Caco-2 (cell line): ENCODE measurements at regions not wholly inside any gene's neighbourhood (a gene's known extent, or its start where the extent isn't known, plus 50 kb on each side); places are given as distances from the start of the nearest gene placed in this dataset.

Experiments
- BruUV-seq: library from RNA; stranded (reverse); fragments of 400-500 nt; replicated peaks from 2 replicates; lab custom pipeline; 2021; lab: Mats Ljungman, UMichigan
- CTCF ChIA-PET: fragments of 300-600 bp; sonication (Branson Sonifier 250); formaldehyde crosslinking; loops from one replicate; lab custom pipeline; 2022; ENCODE audit warnings: antibody characterized with exemption; lab: Charles Lee
- POLR2A ChIA-PET: fragments of 300-600 bp; sonication (Branson Sonifier 250); formaldehyde crosslinking; loops from one replicate; lab custom pipeline; 2022; ENCODE audit warnings: antibody characterized with exemption; lab: Charles Lee
- DNase-seq, 2 experiments: peaks; one replicate each; pipeline versions ENCODE4 v3.0.0 to v3.0.0-alpha.2; 2020 to 2022
- H3K27me3 ChIP-seq: replicated peaks from 2 replicates; pipeline ENCODE4 v1.6.0; 2011; ENCODE audit warnings: low read length; ENCODE audit not compliant: control insufficient read depth, insufficient read depth
- H3K36me3 ChIP-seq: 2 replicates; pipeline ENCODE4 v1.5.1; 2011; ENCODE audit warnings: low read length; ENCODE audit not compliant: control insufficient read depth, insufficient read depth
- H3K4me1 ChIP-seq: fragments of 250-450 bp; sonication (Bioruptor Pico); 2 replicates; pipeline ENCODE4 v1.5.1; 2020; ENCODE audit warnings: mild to moderate bottlenecking
- H3K4me3 ChIP-seq: 2 replicates; pipeline ENCODE4 v1.5.1; 2011; ENCODE audit warnings: low read depth, mild to moderate bottlenecking, control low read depth, low read length
- H3K9me3 ChIP-seq: fragments of 250-450 bp; sonication (Bioruptor Pico); 2 replicates; pipeline ENCODE4 v1.5.1; 2020; ENCODE audit warnings: mild to moderate bottlenecking, moderate library complexity
- H3K27ac Mint-ChIP-seq: one replicate; pipeline ENCODE4 v1.8.0; 2022; ENCODE audit warnings: mixed read lengths; ENCODE audit not compliant: unreplicated experiment
- H3K27me3 Mint-ChIP-seq: one replicate; pipeline ENCODE4 v1.8.0; 2022; ENCODE audit warnings: mixed read lengths; ENCODE audit not compliant: insufficient read depth, unreplicated experiment
- H3K36me3 Mint-ChIP-seq: one replicate; pipeline ENCODE4 v1.8.0; 2022; ENCODE audit warnings: mild to moderate bottlenecking, mixed read lengths; ENCODE audit not compliant: insufficient read depth, unreplicated experiment
- H3K4me1 Mint-ChIP-seq: one replicate; pipeline ENCODE4 v1.8.0; 2022; ENCODE audit warnings: low read depth, mixed read lengths; ENCODE audit not compliant: unreplicated experiment
- H3K4me3 Mint-ChIP-seq: one replicate; pipeline ENCODE4 v1.8.0; 2022; ENCODE audit warnings: mild to moderate bottlenecking, moderate library complexity, mixed read lengths; ENCODE audit not compliant: unreplicated experiment
- H3K9me3 Mint-ChIP-seq: one replicate; pipeline ENCODE4 v1.8.0; 2022; ENCODE audit warnings: mixed read lengths; ENCODE audit not compliant: unreplicated experiment
- intact Hi-C: fragments of 100-400 bp; cut with micrococcal nuclease; formaldehyde crosslinking; loops from one replicate; pipeline ENCODE4 v1.10.0; 2022; ENCODE audit not compliant: unreplicated experiment
- TF ChIP-seq, protein P1 (sequence below), 2 experiments: fragments of 200-600 bp in 1 of 2; IDR thresholded peaks; 1 replicate in 1 of 2; 2 replicates in 1 of 2; pipeline versions ENCODE4 v1.5.1 to v1.8.0; 2011 to 2022; ENCODE audit warnings: antibody characterized with exemption in 1 of 2, control low read depth in 1 of 2, inconsistent platforms in 1 of 2, low read depth in 1 of 2, low read length in 1 of 2, mild to moderate bottlenecking in 1 of 2, moderate library complexity in 1 of 2; ENCODE audit not compliant: insufficient read depth in 1 of 2, severe bottlenecking in 1 of 2, unreplicated experiment in 1 of 2

DNA sequence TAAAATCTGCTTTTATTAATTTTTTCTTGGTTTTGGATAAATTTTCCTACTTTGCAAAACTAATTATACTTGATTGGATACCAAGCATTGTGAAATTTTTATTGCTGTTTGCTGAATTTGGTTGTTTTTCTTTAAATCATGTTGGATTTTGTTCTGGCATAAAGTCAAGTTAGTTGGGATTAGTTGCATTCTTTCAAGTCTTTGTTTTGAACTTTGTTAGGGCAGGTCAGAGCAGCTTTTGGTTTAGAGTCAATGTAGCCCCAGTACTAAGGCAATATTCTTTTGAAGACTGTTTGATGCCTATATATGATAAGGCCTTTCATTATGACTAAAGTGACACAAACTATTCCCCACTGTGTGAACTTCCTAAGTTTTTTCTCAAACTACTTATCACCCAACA lies 531.1 kb downstream of the RASEF start:
- ChIA-PET CTCF (no interaction called here), POLR2A (no interaction called here)
- Histone ChIP-seq H3K27me3 (no peaks in the 10 kb centered on the region), H3K4me1 (no peaks in the 10 kb centered on the region; the same call in 1 of the 2 replicates), H3K36me3 (no peaks in the 10 kb centered on the region), H3K4me3 (no peak overlapping the region), H3K9me3 (no peaks in the 10 kb centered on the region)
- Mint-ChIP-seq H3K27ac (no peak overlapping the region), H3K4me3 (no peak overlapping the region), H3K9me3 (no peaks in the 10 kb centered on the region), H3K27me3 (no peaks in the 10 kb centered on the region), H3K36me3 (no peaks in the 10 kb centered on the region), H3K4me1 (no peaks in the 10 kb centered on the region)
- no peak for DNase-seq
- TF ChIP-seq, protein P1, sequence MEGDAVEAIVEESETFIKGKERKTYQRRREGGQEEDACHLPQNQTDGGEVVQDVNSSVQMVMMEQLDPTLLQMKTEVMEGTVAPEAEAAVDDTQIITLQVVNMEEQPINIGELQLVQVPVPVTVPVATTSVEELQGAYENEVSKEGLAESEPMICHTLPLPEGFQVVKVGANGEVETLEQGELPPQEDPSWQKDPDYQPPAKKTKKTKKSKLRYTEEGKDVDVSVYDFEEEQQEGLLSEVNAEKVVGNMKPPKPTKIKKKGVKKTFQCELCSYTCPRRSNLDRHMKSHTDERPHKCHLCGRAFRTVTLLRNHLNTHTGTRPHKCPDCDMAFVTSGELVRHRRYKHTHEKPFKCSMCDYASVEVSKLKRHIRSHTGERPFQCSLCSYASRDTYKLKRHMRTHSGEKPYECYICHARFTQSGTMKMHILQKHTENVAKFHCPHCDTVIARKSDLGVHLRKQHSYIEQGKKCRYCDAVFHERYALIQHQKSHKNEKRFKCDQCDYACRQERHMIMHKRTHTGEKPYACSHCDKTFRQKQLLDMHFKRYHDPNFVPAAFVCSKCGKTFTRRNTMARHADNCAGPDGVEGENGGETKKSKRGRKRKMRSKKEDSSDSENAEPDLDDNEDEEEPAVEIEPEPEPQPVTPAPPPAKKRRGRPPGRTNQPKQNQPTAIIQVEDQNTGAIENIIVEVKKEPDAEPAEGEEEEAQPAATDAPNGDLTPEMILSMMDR (IDR thresholded peaks at IDR 0.05; ENCODE audit: insufficient read depth in 1 of 2, low read depth in 1 of 2, low read length in 1 of 2, severe bottlenecking in 1 of 2, unreplicated experiment in 1 of 2): no peak
- no TSS peak for BruUV-seq
- intact Hi-C loops: loop anchor here (1.0 kb wide), 2 partner anchors 75 to 430 kb away; no protein-coding TSS in a partner anchor

GRCh38 chr9:82532504-82533180 lies 530.3 kb downstream of the RASEF start:
- Histone ChIP-seq H3K36me3 (no peaks in the 10 kb centered on the region), H3K4me1 (no peaks in the 10 kb centered on the region; the same call in 1 of the 2 replicates), H3K27me3 (no peaks in the 10 kb centered on the region), H3K4me3 (no peak overlapping the region), H3K9me3 (no peaks in the 10 kb centered on the region)
- Mint-ChIP-seq H3K27me3 (no peaks in the 10 kb centered on the region), H3K36me3 (no peaks in the 10 kb centered on the region), H3K4me3 (no peak overlapping the region), H3K9me3 (no peaks in the 10 kb centered on the region), H3K4me1 (no peaks in the 10 kb centered on the region), H3K27ac (no peak overlapping the region)
- intact Hi-C loops: loop anchor here (1.0 kb wide), 2 partner anchors 74 to 429 kb away; no protein-coding TSS in a partner anchor
- no peak for DNase-seq
- BruUV-seq: no TSS peak
- ChIA-PET POLR2A (no interaction called here), CTCF (no interaction called here)
- TF ChIP-seq, protein P1 (IDR thresholded peaks at IDR 0.05; ENCODE audit: insufficient read depth in 1 of 2, low read depth in 1 of 2, low read length in 1 of 2, severe bottlenecking in 1 of 2, unreplicated experiment in 1 of 2): no peak

GRCh38 chr9:82535432-82535998 lies 527.4 kb downstream of the RASEF start:
- intact Hi-C loops: no loop called here

More at GRCh38 chr9:82535432-82535998, 527.4 kb downstream of the RASEF start:
- no peaks in the 10 kb centered on the region for H3K27me3 Mint-ChIP-seq
- ChIA-PET CTCF (no interaction called here), POLR2A (no interaction called here)
- Histone ChIP-seq H3K4me3 (no peak overlapping the region), H3K9me3 (no peaks in the 10 kb centered on the region), H3K4me1 (no peaks in the 10 kb centered on the region; the same call in 1 of the 2 replicates), H3K27me3 (no peaks in the 10 kb centered on the region), H3K36me3 (no peaks in the 10 kb centered on the region)
- no peaks in the 10 kb centered on the region for H3K4me1 Mint-ChIP-seq
- no peak overlapping the region for H3K4me3 Mint-ChIP-seq
- no peak for DNase-seq
- no TSS peak for BruUV-seq
- H3K9me3 Mint-ChIP-seq: no peaks in the 10 kb centered on the region
- H3K27ac Mint-ChIP-seq: no peak overlapping the region
- no peaks in the 10 kb centered on the region for H3K36me3 Mint-ChIP-seq
- TF ChIP-seq, protein P1 (IDR thresholded peaks at IDR 0.05; ENCODE audit: insufficient read depth in 1 of 2, low read depth in 1 of 2, low read length in 1 of 2, severe bottlenecking in 1 of 2, unreplicated experiment in 1 of 2): no peak
